MCF 10A (cell line): ENCODE measurements at regions not wholly inside any gene's neighbourhood (a gene's known extent, or its start where the extent isn't known, plus 50 kb on each side); places are given as distances from the start of the nearest gene placed in this dataset.
"Not testable (repeated sequence)": the region's sequence is repeated elsewhere in the genome, so short reads cannot be mapped to it uniquely, and the experiment has no call there.

Experiments
- BruUV-seq: library from RNA; stranded (reverse); fragments of 400-500 nt; replicated peaks from 2 replicates; lab custom pipeline; 2021; lab: Mats Ljungman, UMichigan
- CTCF ChIA-PET: fragments of 300-600 bp; sonication (Branson Sonifier 250); formaldehyde crosslinking; extraction: SDS; loops from one replicate; lab custom pipeline; 2021; ENCODE audit warnings: antibody characterized with exemption, inconsistent platforms; lab: Yijun Ruan, JAX
- POLR2A ChIA-PET: fragments of 300-600, 350-650 bp; sonication (Branson Sonifier 250); formaldehyde crosslinking; extraction: SDS; loops from one replicate; lab custom pipeline; 2020; ENCODE audit warnings: antibody characterized with exemption, inconsistent platforms; lab: Yijun Ruan, JAX
- DNase-seq: peaks from one replicate; pipeline ENCODE4 v3.0.0-alpha.2; 2018; ENCODE audit not compliant: unreplicated experiment
- H3K27ac Mint-ChIP-seq: one replicate; pipeline ENCODE4 v1.8.0; 2022; ENCODE audit warnings: mild to moderate bottlenecking, low read depth, mixed read lengths; ENCODE audit not compliant: unreplicated experiment
- H3K27me3 Mint-ChIP-seq: one replicate; pipeline ENCODE4 v1.8.0; 2022; ENCODE audit warnings: mixed read lengths; ENCODE audit not compliant: insufficient read depth, unreplicated experiment
- H3K36me3 Mint-ChIP-seq: one replicate; pipeline ENCODE4 v1.8.0; 2022; ENCODE audit warnings: mild to moderate bottlenecking, moderate library complexity, mixed read lengths; ENCODE audit not compliant: insufficient read depth, unreplicated experiment
- H3K4me1 Mint-ChIP-seq: one replicate; pipeline ENCODE4 v1.8.0; 2022; ENCODE audit warnings: mixed read lengths; ENCODE audit not compliant: insufficient read depth, unreplicated experiment
- H3K4me3 Mint-ChIP-seq: one replicate; pipeline ENCODE4 v1.8.0; 2022; ENCODE audit warnings: mild to moderate bottlenecking, moderate library complexity, mixed read lengths; ENCODE audit not compliant: unreplicated experiment
- H3K9me3 Mint-ChIP-seq: one replicate; pipeline ENCODE4 v1.8.0; 2022; ENCODE audit warnings: mixed read lengths; ENCODE audit not compliant: unreplicated experiment
- CTCF ChIP-seq: fragments of 200-600 bp; IDR thresholded peaks from one replicate; pipeline ENCODE4 v1.8.0; 2022; ENCODE audit warnings: antibody characterized with exemption, mild to moderate bottlenecking; ENCODE audit not compliant: unreplicated experiment
- intact Hi-C: fragments of 100-400 bp; cut with micrococcal nuclease; formaldehyde crosslinking; loops from 2 replicates; pipeline ENCODE4 v1.14.1; 2022

DNA sequence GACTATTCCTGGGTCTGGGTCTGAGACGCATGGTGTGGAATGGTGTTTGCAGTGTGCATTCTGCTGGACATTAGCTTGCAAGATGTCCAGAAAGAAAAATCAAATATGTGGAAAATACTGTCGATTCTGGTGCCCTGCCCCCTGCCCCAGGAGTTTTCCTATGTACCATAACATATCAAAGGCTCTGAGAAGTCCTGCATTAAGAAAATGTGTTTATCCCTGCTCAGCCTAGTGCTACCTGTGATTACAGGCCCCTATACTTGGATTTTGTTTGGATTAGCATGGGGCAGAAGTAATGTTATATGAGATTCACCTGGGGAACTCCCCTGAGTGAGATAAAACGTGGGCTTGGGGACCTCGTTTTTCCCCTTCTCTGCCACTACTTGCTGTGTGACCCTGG, 325.0 kb downstream of the CBLN1 start:
- Mint-ChIP-seq H3K9me3 (no peaks in the 10 kb centered on the region), H3K27me3 (peaks cover 8% of the 10 kb centered on the region), H3K4me1 (peaks cover 19% of the 10 kb centered on the region), H3K27ac (no peak overlapping the region), H3K36me3 (no peaks in the 10 kb centered on the region), H3K4me3 (no peak overlapping the region)
- CTCF ChIA-PET = interaction anchor here (0.6 to 1.6 kb wide), 2 partner anchors 11 to 991 kb away, joined by 3 read pairs; no protein-coding TSS in a partner anchor
- no peak for DNase-seq
- no TSS peak for BruUV-seq
- intact Hi-C loops = no loop called here
- POLR2A ChIA-PET = no interaction called here
- TF ChIP-seq CTCF = no peak

GRCh38 chr16:48955837-48956236, 325.8 kb downstream of the CBLN1 start:
- DNase-seq = no peak
- no peaks in the 10 kb centered on the region for H3K9me3 Mint-ChIP-seq
- H3K27me3 Mint-ChIP-seq = peaks cover 8% of the 10 kb centered on the region
- no TSS peak for BruUV-seq
- no peak overlapping the region for H3K4me3 Mint-ChIP-seq
- intact Hi-C loops = no loop called here
- CTCF ChIA-PET = interaction anchor here (0.6 kb wide), 1 partner anchor 48 kb away, joined by 3 read pairs; no protein-coding TSS in a partner anchor
- TF ChIP-seq CTCF = no peak
- POLR2A ChIA-PET = no interaction called here
- H3K27ac Mint-ChIP-seq = no peak overlapping the region
- H3K36me3 Mint-ChIP-seq = no peaks in the 10 kb centered on the region
- peaks cover 11% of the 10 kb centered on the region for H3K4me1 Mint-ChIP-seq

- CTCF ChIA-PET, H3K36me3 Mint-ChIP-seq, POLR2A ChIA-PET, DNase-seq, H3K9me3 Mint-ChIP-seq, H3K27ac Mint-ChIP-seq, H3K27me3 Mint-ChIP-seq, H3K4me3 Mint-ChIP-seq, intact Hi-C loops, BruUV-seq: not testable (repeated sequence)
- H3K4me1 Mint-ChIP-seq = peaks cover 12% of the 10 kb centered on the region
Observed at GRCh38 chr16:48951621-48952125, 330.0 kb downstream of the CBLN1 start.

DNA sequence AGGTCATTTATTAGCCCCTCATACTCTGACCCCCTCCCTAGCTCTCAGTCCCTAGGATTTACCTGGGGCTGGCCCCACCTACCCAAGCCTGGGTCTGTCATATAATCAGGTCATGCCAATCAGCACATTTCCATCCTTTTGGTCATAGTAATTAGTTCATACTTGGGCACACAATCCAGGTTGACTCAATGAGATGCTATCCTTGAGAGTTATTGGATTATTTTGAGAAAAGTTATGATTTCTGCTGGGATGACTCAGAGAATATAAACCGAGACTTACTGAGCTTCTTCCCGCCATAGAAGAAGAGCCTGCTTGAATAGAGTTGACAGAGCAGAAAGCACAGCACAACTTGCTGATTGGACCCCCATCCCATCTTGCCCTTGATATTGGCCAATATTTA, 331.5 kb downstream of the CBLN1 start:
- CTCF ChIA-PET = interaction anchor here (0.6 to 0.7 kb wide), 2 partner anchors 9 to 1208 kb away, joined by 3 to 5 read pairs; no protein-coding TSS in a partner anchor
- Mint-ChIP-seq H3K27me3 (peaks cover 2% of the 10 kb centered on the region), H3K4me3 (no peak overlapping the region), H3K36me3 (no peaks in the 10 kb centered on the region), H3K4me1 (peaks cover 12% of the 10 kb centered on the region), H3K27ac (peak overlapping the region; percentile 30), H3K9me3 (no peaks in the 10 kb centered on the region)
- no peak for TF ChIP-seq CTCF
- POLR2A ChIA-PET = no interaction called here
- intact Hi-C loops = no loop called here
- no peak for DNase-seq
- no TSS peak for BruUV-seq
